Thyroid gland (tissue), 4 donors: ENCODE measurements at regions not wholly inside any gene's neighbourhood (a gene's known extent, or its start where the extent isn't known, plus 50 kb on each side); places are given as distances from the start of the nearest gene placed in this dataset.

Experiments
- POLR2A ChIP-seq, 2 donors: fragments of 450-650 bp; IDR thresholded peaks; one replicate each; pipeline ENCODE4 v1.6.1; 2017; ENCODE audit warnings: antibody characterized with exemption in 2 of 2, mild to moderate bottlenecking in 2 of 2, moderate library complexity in 1 of 2
- TF ChIP-seq, protein P1 (sequence below), 6 experiments: fragments of 200-600 bp in 3 of 6; fragments of 450-650 bp in 3 of 6; sonication (generic) in 3 of 6; IDR thresholded peaks; one replicate each; pipeline ENCODE4 v1.5.1; 2016 to 2019; ENCODE audit warnings: antibody characterized with exemption in 6 of 6, mild to moderate bottlenecking in 2 of 6, inconsistent platforms in 1 of 6, moderate library complexity in 1 of 6

DNA sequence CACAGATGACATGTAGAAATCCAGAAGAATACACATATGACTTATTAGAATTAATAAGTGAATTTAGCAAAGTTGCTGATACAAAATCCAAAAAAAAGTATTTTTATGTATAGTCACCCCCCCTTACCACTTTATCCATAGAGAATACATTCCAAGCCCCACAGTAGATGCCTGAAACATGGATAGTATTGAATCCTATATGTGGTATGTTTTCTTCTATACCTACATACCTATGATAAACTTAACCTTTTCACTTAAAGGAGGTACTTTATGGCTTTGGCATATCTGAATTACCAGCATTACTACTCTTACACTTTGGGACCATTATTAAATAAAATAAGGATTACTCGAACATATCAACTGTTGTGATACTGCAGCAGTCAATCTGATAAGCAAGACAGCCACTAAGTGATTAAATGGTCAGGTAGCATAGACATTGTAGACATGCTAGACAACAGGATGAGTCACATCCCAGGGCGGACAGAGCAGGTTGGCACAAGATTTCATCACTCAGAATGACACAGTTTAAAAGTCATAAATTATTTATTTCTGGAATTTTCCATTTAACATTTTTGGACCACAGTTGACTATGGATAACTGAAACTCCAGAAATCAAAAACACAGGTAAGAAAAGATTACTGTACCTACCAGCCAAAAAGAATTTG, 208.2 kb upstream of the CHAC2 start:
- no peak for TF ChIP-seq POLR2A (IDR thresholded peaks at IDR 0.05)
- TF ChIP-seq, protein P1, sequence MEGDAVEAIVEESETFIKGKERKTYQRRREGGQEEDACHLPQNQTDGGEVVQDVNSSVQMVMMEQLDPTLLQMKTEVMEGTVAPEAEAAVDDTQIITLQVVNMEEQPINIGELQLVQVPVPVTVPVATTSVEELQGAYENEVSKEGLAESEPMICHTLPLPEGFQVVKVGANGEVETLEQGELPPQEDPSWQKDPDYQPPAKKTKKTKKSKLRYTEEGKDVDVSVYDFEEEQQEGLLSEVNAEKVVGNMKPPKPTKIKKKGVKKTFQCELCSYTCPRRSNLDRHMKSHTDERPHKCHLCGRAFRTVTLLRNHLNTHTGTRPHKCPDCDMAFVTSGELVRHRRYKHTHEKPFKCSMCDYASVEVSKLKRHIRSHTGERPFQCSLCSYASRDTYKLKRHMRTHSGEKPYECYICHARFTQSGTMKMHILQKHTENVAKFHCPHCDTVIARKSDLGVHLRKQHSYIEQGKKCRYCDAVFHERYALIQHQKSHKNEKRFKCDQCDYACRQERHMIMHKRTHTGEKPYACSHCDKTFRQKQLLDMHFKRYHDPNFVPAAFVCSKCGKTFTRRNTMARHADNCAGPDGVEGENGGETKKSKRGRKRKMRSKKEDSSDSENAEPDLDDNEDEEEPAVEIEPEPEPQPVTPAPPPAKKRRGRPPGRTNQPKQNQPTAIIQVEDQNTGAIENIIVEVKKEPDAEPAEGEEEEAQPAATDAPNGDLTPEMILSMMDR (IDR thresholded peaks at IDR 0.05): no peak
